ENCODE measurements at regions not wholly inside any gene's neighbourhood (a gene's known extent, or its start where the extent isn't known, plus 50 kb on each side); places are given as distances from the start of the nearest gene placed in this dataset.

DNA sequence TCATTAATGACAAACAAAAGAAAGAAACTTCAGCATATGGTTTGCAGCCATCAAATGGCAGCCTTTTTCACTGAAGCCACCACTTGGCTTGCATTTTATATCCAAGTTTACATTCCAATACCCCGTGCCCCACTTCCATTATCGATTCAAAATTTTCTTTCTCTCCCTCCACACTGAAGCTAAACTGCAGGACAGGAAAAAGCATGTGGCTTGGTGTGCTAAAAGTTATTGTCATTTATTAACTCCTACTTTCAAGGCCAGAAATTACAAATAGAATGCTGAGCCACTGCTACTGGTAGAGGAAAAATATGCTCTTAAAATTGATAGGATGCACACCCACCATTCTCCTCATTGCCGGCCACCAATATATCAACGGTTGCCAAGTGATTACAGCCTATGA is 351.6 kb upstream of the DUSP10 start:
- TF ChIP-seq CTCF (IDR thresholded peaks at IDR 0.05) (no peak), EP300 (IDR thresholded peaks at IDR 0.05; ENCODE audit: low read depth) (no peak), POLR2A (IDR thresholded peaks at IDR 0.05) (no peak)
